Left kidney (tissue), 1 donor: ENCODE measurements at regions not wholly inside any gene's neighbourhood (a gene's known extent, or its start where the extent isn't known, plus 50 kb on each side); places are given as distances from the start of the nearest gene placed in this dataset.
"Not testable (repeated sequence)": the region's sequence is repeated elsewhere in the genome, so short reads cannot be mapped to it uniquely, and the experiment has no call there.

ENCODE experiments used
- DNase-seq: peaks from one replicate; pipeline ENCODE4 v3.0.0-alpha.2; 2013

DNA sequence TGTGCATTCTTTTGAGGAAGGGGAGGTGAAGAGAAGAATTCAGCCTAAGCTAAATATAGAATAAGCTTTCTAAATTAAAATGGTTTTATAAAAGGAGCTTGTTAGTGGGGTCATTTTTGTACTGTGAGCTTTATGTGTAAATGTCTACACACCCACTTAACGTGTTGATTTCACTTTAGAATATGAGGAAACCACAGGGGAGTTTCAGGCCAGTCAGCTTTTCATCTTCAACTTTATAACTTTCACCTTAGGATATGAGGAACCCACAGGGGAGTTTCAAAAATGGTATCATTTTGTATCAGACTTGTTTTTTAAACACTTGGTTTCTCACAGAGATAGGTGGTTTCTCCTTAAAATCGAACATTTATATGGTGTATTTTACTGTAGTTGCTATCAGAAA is 120.7 kb upstream of the NIPA1 start:
- not testable (repeated sequence) for DNase-seq

DNA sequence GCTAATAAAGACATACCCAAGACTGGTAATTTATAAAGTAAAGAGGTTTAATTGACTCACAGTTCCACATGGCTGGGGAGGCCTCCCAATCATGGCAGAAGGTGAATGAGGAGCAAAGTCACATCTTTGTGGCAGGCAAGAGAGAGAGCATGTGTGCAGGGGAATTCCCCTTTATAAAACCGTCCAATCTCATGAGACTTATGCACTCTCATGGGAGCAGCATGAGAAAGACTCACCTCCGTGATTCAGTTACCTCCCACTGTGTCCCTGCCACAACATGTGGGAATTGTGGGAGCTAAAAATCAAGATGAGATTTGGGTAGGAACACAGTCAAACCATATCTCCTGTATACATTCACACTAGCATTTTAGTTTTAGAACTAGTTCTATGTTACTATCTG is 101.7 kb upstream of the NIPA1 start:
- not testable (repeated sequence) for DNase-seq

DNA sequence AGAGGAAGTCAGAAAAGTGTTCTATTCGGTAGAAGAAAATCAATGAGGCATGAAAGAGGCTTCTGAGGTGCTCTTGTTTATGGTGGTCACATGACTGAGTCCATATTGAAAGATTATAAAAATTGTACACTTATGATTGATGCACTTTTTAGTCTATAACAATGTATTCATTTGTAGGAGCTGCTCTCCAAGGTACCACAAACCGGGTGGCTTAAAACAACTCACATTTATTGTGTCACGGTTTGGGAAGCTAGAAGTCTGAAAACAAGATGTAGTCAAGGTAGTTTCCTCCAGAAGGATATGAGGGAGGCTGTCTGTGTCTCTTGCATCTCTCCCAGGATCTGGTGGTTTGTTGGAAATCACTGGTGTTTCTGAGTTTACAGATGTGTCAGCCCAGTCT is 86.6 kb upstream of the NIPA1 start:
- DNase-seq = not testable (repeated sequence)

GRCh38 chr15:22710831-22711341 is 75.6 kb upstream of the NIPA1 start:
- not testable (repeated sequence) for DNase-seq

GRCh38 chr15:22713933-22714332 is 72.5 kb upstream of the NIPA1 start:
- not testable (repeated sequence) for DNase-seq

DNA sequence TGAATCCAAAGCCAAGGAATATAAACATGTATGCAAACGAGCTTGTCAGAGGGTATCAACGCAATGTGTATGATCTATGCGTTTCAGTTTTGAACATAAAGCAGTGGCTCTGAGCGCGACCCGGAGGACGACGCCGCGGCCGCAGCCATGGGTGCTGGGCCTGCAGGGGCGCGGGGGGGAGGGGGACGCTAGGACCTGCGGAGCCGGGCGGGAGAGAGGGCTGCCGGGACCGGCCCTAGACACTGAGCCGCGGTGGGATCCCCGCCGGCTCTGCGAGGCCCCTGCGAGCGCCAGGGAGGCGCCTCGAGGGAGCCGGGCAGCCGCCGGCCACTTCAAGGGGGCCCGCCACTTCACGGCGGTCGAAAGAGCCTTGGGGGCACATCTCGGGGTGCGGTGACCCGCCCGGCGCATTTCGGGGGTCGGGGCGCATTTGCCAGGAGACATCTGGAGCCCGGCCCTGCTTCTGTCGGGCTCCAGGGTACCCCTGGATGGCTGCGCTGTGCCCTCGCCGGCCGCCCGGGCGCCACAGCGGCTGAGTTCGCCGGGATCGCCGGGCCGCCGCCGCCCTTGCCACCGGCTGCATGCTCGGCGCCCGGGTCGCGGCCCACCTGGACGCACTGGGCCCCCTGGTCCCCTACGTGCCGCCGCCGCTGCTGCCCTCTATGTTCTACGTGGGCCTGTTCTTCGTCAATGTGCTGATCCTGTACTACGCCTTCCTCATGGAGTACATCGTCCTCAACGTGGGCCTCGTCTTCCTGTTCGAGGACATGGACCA is 71.9 kb upstream of the NIPA1 start:
- DNase-seq = peak; percentile 11

DNA sequence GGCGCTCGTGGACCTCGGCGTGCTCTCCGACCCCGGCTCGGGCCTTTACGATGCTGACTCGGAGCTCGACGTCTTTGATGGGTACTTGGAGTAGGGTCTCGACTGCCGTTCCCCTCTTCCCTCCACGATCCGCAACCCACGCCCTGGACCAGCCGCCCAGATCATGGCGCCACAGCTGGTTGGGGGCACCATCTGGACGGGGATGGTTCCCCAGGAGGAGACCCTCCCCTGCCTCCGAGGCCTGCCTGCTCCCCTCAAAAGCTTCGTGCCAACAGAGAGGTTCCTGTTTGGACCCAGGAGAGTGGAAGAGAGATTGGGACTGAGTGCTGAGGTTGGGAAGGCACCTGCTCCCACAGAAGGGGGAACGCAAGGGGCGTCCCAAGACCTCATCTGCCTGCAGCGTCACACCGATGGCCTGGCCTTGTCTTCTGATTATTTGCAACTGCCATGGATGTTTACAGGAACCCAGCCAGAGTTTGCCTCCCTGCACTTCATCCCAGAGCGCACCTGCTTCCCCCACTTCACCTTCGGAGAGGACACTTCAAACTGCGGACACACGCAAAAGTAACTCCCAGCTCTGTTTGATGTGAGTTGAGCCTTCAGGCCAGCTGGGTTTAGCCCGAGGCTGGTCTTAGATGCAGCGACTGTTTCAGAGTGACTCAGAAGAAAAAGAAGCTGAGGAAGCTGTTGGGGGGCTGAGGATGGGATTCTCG is 71.2 kb upstream of the NIPA1 start:
- not testable (repeated sequence) for DNase-seq

- not testable (repeated sequence) for DNase-seq
Measured at GRCh38 chr15:22719980-22720379, 66.5 kb upstream of the NIPA1 start.

- not testable (repeated sequence) for DNase-seq
Measured at GRCh38 chr15:22726104-22726503, 60.3 kb upstream of the NIPA1 start.

- not testable (repeated sequence) for DNase-seq
Measured at GRCh38 chr15:22735067-22735466, 51.4 kb upstream of the NIPA1 start.

- DNase-seq = no peak
Measured at GRCh38 chr15:22735781-22736180, 50.7 kb upstream of the NIPA1 start.

DNA sequence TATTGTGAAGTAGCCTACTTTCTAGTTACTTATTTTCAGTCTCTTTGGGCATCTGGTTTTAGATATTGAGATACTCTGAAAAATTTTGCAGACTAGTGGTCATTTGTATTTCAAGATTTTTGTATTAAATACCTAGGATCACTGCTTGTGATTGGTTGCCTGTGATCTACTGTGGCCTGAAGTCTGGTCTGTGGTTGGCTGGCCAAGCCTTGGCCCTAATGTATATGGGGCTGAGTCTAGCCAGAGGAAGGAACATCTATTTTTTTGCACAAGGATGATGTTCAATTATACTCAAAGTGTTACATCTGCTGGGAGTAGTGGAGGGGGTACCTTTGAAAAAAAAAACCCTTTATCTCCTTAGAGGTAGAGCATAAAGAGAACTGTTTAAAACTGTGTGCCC is 50.2 kb upstream of the NIPA1 start:
- not testable (repeated sequence) for DNase-seq
